ENCODE measurements at regions not wholly inside any gene's neighbourhood (a gene's known extent, or its start where the extent isn't known, plus 50 kb on each side); places are given as distances from the start of the nearest gene placed in this dataset.

DNA sequence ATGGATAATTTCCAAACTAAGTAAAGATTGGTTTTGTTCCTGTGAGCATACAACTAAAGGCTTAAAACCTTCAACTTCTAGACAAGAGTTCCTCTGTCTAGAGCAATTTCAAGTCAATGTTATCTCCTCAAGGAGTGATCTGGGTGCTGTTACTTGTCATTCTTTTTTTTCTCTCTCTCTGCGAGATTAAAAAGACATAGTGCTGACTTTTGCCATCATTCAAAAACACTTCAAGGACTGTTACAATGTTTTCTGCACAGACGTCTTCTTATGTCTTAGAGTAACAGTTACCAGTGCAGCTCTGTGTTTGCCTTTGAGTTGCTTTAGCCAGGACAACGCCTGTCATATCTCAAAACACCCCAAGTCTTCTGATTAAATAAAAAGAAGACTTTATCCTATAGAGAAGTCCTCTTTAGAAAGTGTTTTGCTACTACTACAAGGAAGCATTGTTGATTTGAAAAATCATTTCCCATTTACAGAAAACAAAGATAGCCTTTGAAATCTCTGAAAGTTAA lies 263.5 kb upstream of the FERD3L start:
- Histone ChIP-seq H3K36me3 (no peaks in the 10 kb centered on the region), H3K27me3 (ENCODE audit: low read depth) (no peaks in the 10 kb centered on the region), H3K27ac (replicated peaks) (no peak overlapping the region), H3K9me3 (replicated peaks) (no peaks in the 10 kb centered on the region), H3K4me1 (no peaks in the 10 kb centered on the region), H3K4me3 (no peak overlapping the region)
- DNase-seq = no peak
- TF ChIP-seq, protein P1, sequence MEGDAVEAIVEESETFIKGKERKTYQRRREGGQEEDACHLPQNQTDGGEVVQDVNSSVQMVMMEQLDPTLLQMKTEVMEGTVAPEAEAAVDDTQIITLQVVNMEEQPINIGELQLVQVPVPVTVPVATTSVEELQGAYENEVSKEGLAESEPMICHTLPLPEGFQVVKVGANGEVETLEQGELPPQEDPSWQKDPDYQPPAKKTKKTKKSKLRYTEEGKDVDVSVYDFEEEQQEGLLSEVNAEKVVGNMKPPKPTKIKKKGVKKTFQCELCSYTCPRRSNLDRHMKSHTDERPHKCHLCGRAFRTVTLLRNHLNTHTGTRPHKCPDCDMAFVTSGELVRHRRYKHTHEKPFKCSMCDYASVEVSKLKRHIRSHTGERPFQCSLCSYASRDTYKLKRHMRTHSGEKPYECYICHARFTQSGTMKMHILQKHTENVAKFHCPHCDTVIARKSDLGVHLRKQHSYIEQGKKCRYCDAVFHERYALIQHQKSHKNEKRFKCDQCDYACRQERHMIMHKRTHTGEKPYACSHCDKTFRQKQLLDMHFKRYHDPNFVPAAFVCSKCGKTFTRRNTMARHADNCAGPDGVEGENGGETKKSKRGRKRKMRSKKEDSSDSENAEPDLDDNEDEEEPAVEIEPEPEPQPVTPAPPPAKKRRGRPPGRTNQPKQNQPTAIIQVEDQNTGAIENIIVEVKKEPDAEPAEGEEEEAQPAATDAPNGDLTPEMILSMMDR (IDR thresholded peaks at IDR 0.05; ENCODE audit: borderline replicate concordance) = no peak
- intact Hi-C loops (cut with micrococcal nuclease) = no loop called here

DNA sequence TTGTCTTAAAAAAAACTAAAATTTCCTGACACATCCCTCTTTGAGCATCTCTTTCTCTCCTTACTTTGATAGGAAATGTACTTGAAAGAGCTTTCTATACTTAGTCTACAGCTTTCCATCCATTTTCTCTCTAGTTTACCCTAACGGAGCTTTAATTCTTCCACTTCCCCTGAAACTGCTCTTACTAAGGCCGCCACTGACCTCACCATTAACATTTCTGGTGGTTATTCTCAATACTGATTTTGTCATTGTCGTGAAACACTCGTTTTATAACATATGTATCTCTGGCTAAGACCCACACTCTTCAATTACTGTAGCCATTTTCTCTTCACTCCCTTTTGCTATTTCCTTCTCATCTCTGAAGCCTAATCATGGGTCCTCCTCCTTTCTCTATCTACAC lies 262.0 kb upstream of the FERD3L start:
- DNase-seq = no peak
- H3K36me3 ChIP-seq = no peaks in the 10 kb centered on the region
- H3K27me3 ChIP-seq (ENCODE audit: low read depth) = no peaks in the 10 kb centered on the region
- TF ChIP-seq, protein P1 (IDR thresholded peaks at IDR 0.05; ENCODE audit: borderline replicate concordance) = no peak
- H3K4me1 ChIP-seq = no peaks in the 10 kb centered on the region
- H3K27ac ChIP-seq (replicated peaks) = no peak overlapping the region
- H3K4me3 ChIP-seq = no peak overlapping the region
- intact Hi-C loops (cut with micrococcal nuclease) = no loop called here
- H3K9me3 ChIP-seq (replicated peaks) = no peaks in the 10 kb centered on the region

DNA sequence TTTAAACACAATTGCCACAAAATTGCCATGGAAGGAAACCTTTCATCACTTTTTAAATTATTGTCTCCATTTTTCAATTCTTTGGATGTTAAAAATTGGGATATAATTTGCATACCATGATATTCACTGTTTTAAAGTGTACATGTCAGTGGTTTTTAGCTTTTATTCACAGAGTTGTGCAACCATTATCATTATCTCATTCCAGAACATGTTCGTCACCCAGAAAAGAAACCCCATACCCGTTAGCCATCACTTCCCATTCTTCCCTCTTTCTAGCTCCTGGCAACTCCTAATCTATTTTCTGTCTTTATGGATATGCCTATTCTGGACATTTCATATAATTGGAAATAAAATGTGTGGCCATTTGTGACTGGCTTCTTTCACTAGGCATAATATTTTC lies 260.3 kb upstream of the FERD3L start:
- H3K9me3 ChIP-seq (replicated peaks) = no peaks in the 10 kb centered on the region
- H3K4me3 ChIP-seq = no peak overlapping the region
- H3K4me1 ChIP-seq = no peaks in the 10 kb centered on the region
- intact Hi-C loops (cut with micrococcal nuclease) = no loop called here
- H3K27me3 ChIP-seq (ENCODE audit: low read depth) = no peaks in the 10 kb centered on the region
- no peaks in the 10 kb centered on the region for H3K36me3 ChIP-seq
- TF ChIP-seq, protein P1 (IDR thresholded peaks at IDR 0.05; ENCODE audit: borderline replicate concordance) = no peak
- H3K27ac ChIP-seq (replicated peaks) = no peak overlapping the region
- no peak for DNase-seq

DNA sequence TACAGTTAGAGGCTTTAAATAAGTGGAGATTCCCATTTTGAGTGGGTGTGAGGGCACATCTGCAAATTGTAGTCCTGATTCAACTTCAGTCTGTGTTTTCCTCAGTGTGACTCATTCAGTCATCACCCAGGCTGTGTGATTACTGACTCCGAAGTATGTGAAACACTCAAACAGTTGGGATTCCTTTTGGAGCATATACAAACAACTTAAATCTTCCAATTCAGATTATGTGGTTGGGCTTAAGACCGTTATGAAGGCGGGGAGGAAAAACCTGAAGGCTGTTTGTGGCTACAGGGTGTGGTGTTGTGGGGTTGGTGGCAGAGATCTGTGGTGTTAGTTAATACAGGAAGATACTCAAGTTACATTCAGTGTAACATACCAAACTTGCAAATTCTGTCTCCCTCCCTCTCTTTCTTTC lies 259.7 kb upstream of the FERD3L start:
- H3K4me3 ChIP-seq = no peak overlapping the region
- no peaks in the 10 kb centered on the region for H3K36me3 ChIP-seq
- H3K4me1 ChIP-seq = no peaks in the 10 kb centered on the region
- no peaks in the 10 kb centered on the region for H3K9me3 ChIP-seq (replicated peaks)
- TF ChIP-seq, protein P1 (IDR thresholded peaks at IDR 0.05; ENCODE audit: borderline replicate concordance) = no peak
- intact Hi-C loops (cut with micrococcal nuclease) = no loop called here
- H3K27me3 ChIP-seq (ENCODE audit: low read depth) = no peaks in the 10 kb centered on the region
- no peak for DNase-seq
- H3K27ac ChIP-seq (replicated peaks) = no peak overlapping the region

DNA sequence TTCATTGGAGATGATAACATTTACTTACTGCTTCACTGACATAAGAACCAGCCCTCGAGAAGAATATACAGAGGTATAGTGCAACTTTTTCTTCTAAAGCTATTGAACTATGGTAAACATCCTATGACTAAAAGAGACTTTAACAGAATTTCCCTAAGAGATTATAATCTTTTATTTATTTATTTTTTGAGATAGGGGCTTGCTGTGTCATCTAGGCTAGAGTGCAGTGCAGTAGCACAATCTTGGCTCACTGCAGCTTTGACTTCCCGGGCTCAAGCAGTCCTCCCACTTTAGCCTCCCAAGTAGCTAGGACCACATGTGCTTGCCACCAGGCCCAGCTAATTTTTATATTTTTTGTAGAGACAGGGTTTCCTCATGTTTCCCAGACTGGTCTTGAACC lies 258.5 kb upstream of the FERD3L start:
- Histone ChIP-seq H3K36me3 (no peaks in the 10 kb centered on the region), H3K4me1 (no peaks in the 10 kb centered on the region), H3K4me3 (no peak overlapping the region), H3K9me3 (replicated peaks) (no peaks in the 10 kb centered on the region), H3K27me3 (ENCODE audit: low read depth) (no peaks in the 10 kb centered on the region), H3K27ac (replicated peaks) (no peak overlapping the region)
- no peak for DNase-seq
- TF ChIP-seq, protein P1 (IDR thresholded peaks at IDR 0.05; ENCODE audit: borderline replicate concordance) = no peak
- intact Hi-C loops (cut with micrococcal nuclease) = no loop called here

DNA sequence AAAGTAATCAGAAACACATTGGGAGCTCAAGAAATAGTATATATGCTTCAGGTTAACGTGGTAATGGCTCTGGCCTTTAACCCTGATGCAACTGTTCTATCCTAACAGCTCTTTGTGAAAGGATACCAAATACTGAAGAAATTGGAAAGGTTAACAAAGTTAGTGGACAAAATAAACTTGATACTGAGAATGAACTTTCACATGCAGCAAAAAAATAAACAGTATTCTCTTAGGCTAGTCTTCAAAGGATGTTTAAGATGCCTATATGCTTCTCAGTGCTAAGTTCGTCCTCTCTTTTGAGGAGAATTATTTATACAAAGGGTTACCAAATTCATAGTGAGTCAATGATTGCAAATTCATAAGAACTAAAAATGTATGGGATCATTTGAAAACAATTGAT lies 256.2 kb upstream of the FERD3L start:
- no peak for DNase-seq
- Histone ChIP-seq H3K9me3 (replicated peaks) (no peaks in the 10 kb centered on the region), H3K27ac (replicated peaks) (no peak overlapping the region), H3K27me3 (ENCODE audit: low read depth) (no peaks in the 10 kb centered on the region), H3K4me1 (no peaks in the 10 kb centered on the region), H3K4me3 (no peak overlapping the region), H3K36me3 (no peaks in the 10 kb centered on the region)
- TF ChIP-seq, protein P1 (IDR thresholded peaks at IDR 0.05; ENCODE audit: borderline replicate concordance) = no peak
- intact Hi-C loops (cut with micrococcal nuclease) = no loop called here
